SU-DHL-6 (cell line): ENCODE measurements at regions not wholly inside any gene's neighbourhood (a gene's known extent, or its start where the extent isn't known, plus 50 kb on each side); places are given as distances from the start of the nearest gene placed in this dataset.
"Not testable (repeated sequence)": the region's sequence is repeated elsewhere in the genome, so short reads cannot be mapped to it uniquely, and the experiment has no call there.

Experiments used
- H2AFZ ChIP-seq: fragments of 200-600 bp; sonication (generic); 2 replicates; pipeline ENCODE4 v1.6.1; 2014; ENCODE audit warnings: low read depth, mild to moderate bottlenecking, moderate library complexity, mixed read lengths, antibody characterized with exemption, low read length; ENCODE audit not compliant: severe bottlenecking
- H3F3A ChIP-seq: fragments of 200-600 bp; shearing (Covaris generic); 2 replicates; pipeline ENCODE4 v1.6.0; 2016; ENCODE audit warnings: antibody characterized with exemption, mild to moderate bottlenecking; ENCODE audit not compliant: insufficient read depth
- H3K27ac ChIP-seq: fragments of 200-600 bp; sonication (generic); 2 replicates; pipeline ENCODE4 v1.5.1; 2016; ENCODE audit warnings: low read depth, mild to moderate bottlenecking, low read length, moderate library complexity, mixed read lengths
- H3K27me3 ChIP-seq: fragments of 200-600 bp; sonication (generic), shearing (Covaris generic); 2 replicates; pipeline ENCODE4 v1.6.0; 2014; ENCODE audit warnings: mild to moderate bottlenecking, low read length
- H3K36me3 ChIP-seq: fragments of 200-600 bp; sonication (generic); 2 replicates; pipeline ENCODE4 v1.6.1; 2014; ENCODE audit warnings: mild to moderate bottlenecking, low read length, mixed read lengths
- H3K4me2 ChIP-seq: fragments of 300-600, 200-600 bp; shearing (Covaris generic), sonication (generic); 2 replicates; pipeline ENCODE4 v1.6.0; 2014; ENCODE audit warnings: low read length, low read depth, mild to moderate bottlenecking; ENCODE audit not compliant: poor library complexity, severe bottlenecking
- H3K4me3 ChIP-seq: fragments of 200-600 bp; sonication (generic); 2 replicates; pipeline ENCODE4 v1.5.1; 2014; ENCODE audit warnings: antibody characterized with exemption, low read length, mild to moderate bottlenecking, mixed read lengths; ENCODE audit not compliant: insufficient read depth, poor library complexity, severe bottlenecking
- H3K79me2 ChIP-seq: fragments of 200-600 bp; sonication (generic); 2 replicates; pipeline ENCODE4 v1.6.1; 2014; ENCODE audit warnings: mild to moderate bottlenecking, low read length, moderate library complexity; ENCODE audit not compliant: insufficient read depth
- H3K9ac ChIP-seq: fragments of 200-600 bp; sonication (generic); 2 replicates; pipeline ENCODE4 v1.7.0; 2014; ENCODE audit warnings: mild to moderate bottlenecking, low read length
- H3K9me2 ChIP-seq: fragments of 200-600 bp; sonication (generic); replicated peaks from 2 replicates; pipeline ENCODE4 v1.6.1; 2014; ENCODE audit warnings: low read length; ENCODE audit not compliant: insufficient read depth
- H3K9me3 ChIP-seq: fragments of 200-600 bp; sonication (generic); 2 replicates; pipeline ENCODE4 v1.6.1; 2014; ENCODE audit warnings: low read length, mixed read lengths; ENCODE audit not compliant: insufficient read depth
- H4K20me1 ChIP-seq: fragments of 200-600 bp; sonication (generic); 2 replicates; pipeline ENCODE4 v1.6.1; 2014; ENCODE audit warnings: low read depth, mild to moderate bottlenecking, antibody characterized with exemption, low read length, moderate library complexity, mixed read lengths

DNA sequence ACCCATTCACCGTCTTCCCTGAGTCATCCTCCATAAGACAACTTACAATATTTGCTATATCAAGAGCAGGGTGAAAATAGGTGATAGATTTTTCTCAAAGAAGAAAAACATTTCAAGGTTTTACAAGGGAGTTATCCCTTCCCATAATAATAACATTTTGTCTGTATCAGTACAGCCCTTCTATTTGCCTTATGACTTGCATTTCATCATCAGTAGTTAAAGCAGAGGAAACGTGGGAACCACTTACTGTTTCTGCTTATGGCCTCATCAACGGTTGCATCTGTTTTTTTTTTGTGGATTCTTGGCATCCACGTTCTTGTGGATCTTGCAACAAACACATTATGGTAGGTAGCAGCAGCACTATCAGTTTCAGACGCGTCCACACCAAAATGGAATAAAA lies 678.4 kb upstream of the DEFB115 start:
- not testable (repeated sequence) for H2AFZ ChIP-seq, H3K79me2 ChIP-seq, H3K4me3 ChIP-seq, H3K27me3 ChIP-seq, H3K9me2 ChIP-seq, H3K27ac ChIP-seq, H3F3A ChIP-seq, H3K4me2 ChIP-seq, H3K9me3 ChIP-seq, H3K9ac ChIP-seq, H4K20me1 ChIP-seq, H3K36me3 ChIP-seq

DNA sequence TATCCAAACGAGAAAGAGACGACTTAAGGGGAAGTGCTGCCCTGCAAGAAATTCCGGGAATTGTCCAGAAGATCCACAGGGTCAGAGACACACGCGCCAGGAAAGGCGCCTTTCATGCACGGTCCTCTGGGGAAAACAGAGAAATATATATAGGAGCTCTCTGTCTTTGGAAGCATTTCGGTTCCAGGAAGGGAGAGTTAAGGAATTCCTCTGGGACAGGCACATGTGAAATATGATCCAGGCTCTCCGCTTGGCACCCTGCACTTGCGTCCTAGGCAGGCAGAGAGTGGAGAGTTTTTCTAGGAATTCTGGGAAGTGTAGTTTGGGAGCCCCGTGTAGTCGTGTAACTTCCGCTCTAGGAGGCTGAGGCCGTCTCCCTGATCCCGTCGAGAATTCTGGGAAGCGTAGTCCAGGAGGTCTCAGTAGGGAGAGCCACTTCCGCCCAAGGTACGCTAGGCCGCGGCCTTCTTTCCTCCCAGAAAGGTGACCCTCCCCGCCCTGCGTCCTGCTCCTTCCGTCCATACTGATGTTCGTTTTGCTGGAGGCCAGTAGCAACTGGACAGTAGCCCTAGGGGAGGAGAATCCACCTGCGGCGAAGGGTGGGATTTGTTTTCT lies 677.5 kb upstream of the DEFB115 start:
- H3K79me2 ChIP-seq, H4K20me1 ChIP-seq, H3K4me3 ChIP-seq, H3K4me2 ChIP-seq, H3K36me3 ChIP-seq, H3K27ac ChIP-seq, H3K27me3 ChIP-seq, H3K9ac ChIP-seq, H2AFZ ChIP-seq, H3K9me3 ChIP-seq, H3F3A ChIP-seq, H3K9me2 ChIP-seq: not testable (repeated sequence)

DNA sequence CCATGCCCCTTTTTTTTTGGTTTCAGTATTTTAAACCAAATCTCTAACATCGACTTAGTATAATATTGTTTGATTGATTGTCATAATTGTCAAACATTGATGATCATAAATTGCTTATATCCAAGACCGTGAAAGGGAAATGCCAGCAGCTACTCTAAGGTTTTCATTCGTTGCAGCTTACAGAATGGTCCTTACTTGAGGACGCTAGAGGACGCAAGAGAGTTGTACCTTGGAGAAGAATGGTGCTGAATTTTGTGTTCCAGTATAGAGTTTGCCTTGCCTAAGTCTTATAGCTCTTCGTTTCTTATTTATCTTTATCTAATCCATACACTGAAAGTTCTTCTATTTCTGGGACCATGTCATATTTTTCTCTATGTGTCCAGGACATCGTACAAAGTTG lies 675.6 kb upstream of the DEFB115 start:
- H2AFZ ChIP-seq, H3K4me3 ChIP-seq, H3K27me3 ChIP-seq, H3K9me2 ChIP-seq, H3K27ac ChIP-seq, H3K4me2 ChIP-seq, H3K79me2 ChIP-seq, H3F3A ChIP-seq, H3K9ac ChIP-seq, H3K9me3 ChIP-seq, H3K36me3 ChIP-seq, H4K20me1 ChIP-seq: not testable (repeated sequence)

DNA sequence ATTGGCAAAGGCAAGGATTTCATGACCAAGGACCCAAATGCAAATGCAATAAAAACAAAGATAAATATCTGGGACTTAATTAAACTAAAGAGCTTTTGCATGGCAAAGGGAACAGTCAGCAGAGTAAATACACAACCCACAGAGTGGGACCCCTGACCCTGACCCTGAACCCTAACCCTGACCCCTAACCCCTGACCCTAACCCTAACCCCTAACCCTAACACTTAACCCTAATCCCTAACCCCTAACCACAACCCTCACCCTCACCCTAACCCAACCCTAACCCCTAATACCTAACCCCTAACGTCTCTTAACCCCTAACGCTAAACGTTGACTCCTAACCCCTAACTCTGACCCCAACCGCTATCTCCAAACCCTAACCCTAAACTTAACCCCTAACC lies 673.1 kb upstream of the DEFB115 start:
- not testable (repeated sequence) for H3K9ac ChIP-seq, H3K9me3 ChIP-seq, H3K27me3 ChIP-seq, H3K4me2 ChIP-seq, H3K27ac ChIP-seq, H3F3A ChIP-seq, H3K9me2 ChIP-seq, H4K20me1 ChIP-seq, H3K4me3 ChIP-seq, H2AFZ ChIP-seq, H3K79me2 ChIP-seq, H3K36me3 ChIP-seq

DNA sequence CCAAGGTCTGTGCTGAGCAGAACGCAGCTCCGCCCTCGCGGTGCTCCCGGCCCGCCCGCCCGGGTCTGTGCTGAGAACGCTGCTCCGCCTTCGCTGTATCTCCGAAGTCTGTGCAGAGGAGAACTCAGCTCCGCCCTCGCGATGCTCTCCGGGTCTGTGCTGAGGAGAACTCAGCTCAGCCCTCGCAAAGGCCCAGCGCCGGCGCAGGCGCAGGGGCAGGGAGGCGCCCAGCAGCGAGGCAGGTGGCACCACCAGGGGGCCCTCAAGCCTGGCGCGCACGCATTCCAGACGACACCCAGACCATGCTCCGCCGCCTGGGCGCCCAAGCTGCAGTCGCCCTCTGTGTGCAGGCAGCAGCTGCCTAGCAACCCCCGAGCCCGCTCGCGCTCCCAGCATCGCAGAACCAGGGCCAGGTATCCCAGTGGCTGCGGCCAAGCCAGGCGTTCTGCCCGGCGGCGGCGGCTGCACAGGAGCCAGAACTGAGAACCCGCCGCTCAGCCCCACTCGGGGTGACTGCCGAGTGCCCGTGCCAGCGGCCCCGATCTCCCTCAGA lies 672.1 kb upstream of the DEFB115 start:
- not testable (repeated sequence) for H3K27ac ChIP-seq, H3K4me3 ChIP-seq, H3F3A ChIP-seq, H3K36me3 ChIP-seq, H3K79me2 ChIP-seq, H2AFZ ChIP-seq, H3K9me2 ChIP-seq, H3K4me2 ChIP-seq, H4K20me1 ChIP-seq, H3K9me3 ChIP-seq, H3K27me3 ChIP-seq, H3K9ac ChIP-seq

DNA sequence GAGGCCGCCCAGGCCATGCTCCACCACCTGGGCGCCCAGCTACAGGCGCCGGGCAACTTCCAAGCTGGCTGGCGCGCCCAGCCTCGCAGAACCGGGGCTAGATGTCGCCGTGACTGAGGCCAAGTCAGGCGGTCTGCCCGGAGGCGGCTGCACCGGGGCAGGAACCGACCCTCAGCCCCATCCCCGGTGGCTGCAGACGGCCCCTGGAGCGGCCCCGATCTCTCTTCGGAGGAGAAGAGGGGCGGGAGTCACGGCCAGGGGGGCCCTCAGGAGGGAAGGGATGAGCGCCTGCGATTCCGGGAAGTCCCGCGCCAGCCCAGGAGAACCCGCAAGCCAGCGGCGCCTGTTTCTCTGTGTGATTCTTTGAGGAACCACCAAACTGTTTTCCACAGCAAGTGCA lies 671.3 kb upstream of the DEFB115 start:
- not testable (repeated sequence) for H3K27ac ChIP-seq, H3K27me3 ChIP-seq, H3K9ac ChIP-seq, H4K20me1 ChIP-seq, H3K36me3 ChIP-seq, H3K4me3 ChIP-seq, H3K4me2 ChIP-seq, H3K9me3 ChIP-seq, H3K9me2 ChIP-seq, H3F3A ChIP-seq, H2AFZ ChIP-seq, H3K79me2 ChIP-seq
